ENCODE measurements at regions not wholly inside any gene's neighbourhood (a gene's known extent, or its start where the extent isn't known, plus 50 kb on each side); places are given as distances from the start of the nearest gene placed in this dataset.

GRCh38 chr13:82749551-82749950, 1132.7 kb downstream of the SLITRK1 start:
- no peaks in the 10 kb centered on the region for H3K79me2 ChIP-seq (ENCODE audit: insufficient read depth, low read depth, low read length)
- H3K9me2 ChIP-seq (ENCODE audit: insufficient read depth, low read length): no peaks in the 10 kb centered on the region
- no peaks in the 10 kb centered on the region for H3K4me1 ChIP-seq (ENCODE audit: insufficient read depth, low read length, poor library complexity, severe bottlenecking)
- no peaks in the 10 kb centered on the region for H3K9me3 ChIP-seq (ENCODE audit: low read length)
- intact Hi-C loops (cut with micrococcal nuclease; ENCODE audit: unreplicated experiment): no loop called here
- H3K36me3 ChIP-seq (ENCODE audit: insufficient read depth, low read length): no peaks in the 10 kb centered on the region
- no peak for DNase-seq (ENCODE audit: low spot score)
- H4K20me1 ChIP-seq (ENCODE audit: insufficient read depth, low read length): no peaks in the 10 kb centered on the region
- ChIA-PET POLR2A (interaction anchor here (0.7 kb wide), 1 partner anchor 1372 kb away, joined by 3 read pairs; no protein-coding TSS in a partner anchor), CTCF (ENCODE audit: unreplicated experiment) (no interaction called here)
- no peak for TF ChIP-seq EZH2phosphoT487 (IDR thresholded peaks at IDR 0.05; ENCODE audit: borderline replicate concordance, low read depth, low read length)
- TF ChIP-seq CTCF (conservative IDR thresholded peaks at IDR 0.05; ENCODE audit: low read length): no peak
- no peak overlapping the region for H3K4me3 ChIP-seq (ENCODE audit: low read depth, low read length, poor library complexity, severe bottlenecking)
- no peak overlapping the region for H3K4me2 ChIP-seq (ENCODE audit: low read length)
- no TSS peak for BruUV-seq (replicated peaks)
- H2AFZ ChIP-seq (ENCODE audit: low read length): no peak overlapping the region
- no peak overlapping the region for H3K27ac ChIP-seq (ENCODE audit: low read depth, low read length, poor library complexity, severe bottlenecking)

GRCh38 chr13:82747958-82748357, 1134.3 kb downstream of the SLITRK1 start:
- no peak for TF ChIP-seq CTCF (conservative IDR thresholded peaks at IDR 0.05; ENCODE audit: low read length)
- no peak for TF ChIP-seq EZH2phosphoT487 (IDR thresholded peaks at IDR 0.05; ENCODE audit: borderline replicate concordance, low read depth, low read length)
- no peak for DNase-seq (ENCODE audit: low spot score)
- H3K9me2 ChIP-seq (ENCODE audit: insufficient read depth, low read length): no peaks in the 10 kb centered on the region
- intact Hi-C loops (cut with micrococcal nuclease; ENCODE audit: unreplicated experiment): no loop called here
- H3K9me3 ChIP-seq (ENCODE audit: low read length): no peaks in the 10 kb centered on the region
- no peaks in the 10 kb centered on the region for H3K4me1 ChIP-seq (ENCODE audit: insufficient read depth, low read length, poor library complexity, severe bottlenecking)
- no peaks in the 10 kb centered on the region for H3K79me2 ChIP-seq (ENCODE audit: insufficient read depth, low read depth, low read length)
- no peaks in the 10 kb centered on the region for H3K36me3 ChIP-seq (ENCODE audit: insufficient read depth, low read length)
- BruUV-seq (replicated peaks): no TSS peak
- CTCF ChIA-PET (ENCODE audit: unreplicated experiment): no interaction called here
- POLR2A ChIA-PET: no interaction called here
- H3K27ac ChIP-seq (ENCODE audit: low read depth, low read length, poor library complexity, severe bottlenecking): no peak overlapping the region
- H3K4me2 ChIP-seq (ENCODE audit: low read length): no peak overlapping the region
- no peak overlapping the region for H2AFZ ChIP-seq (ENCODE audit: low read length)
- no peaks in the 10 kb centered on the region for H4K20me1 ChIP-seq (ENCODE audit: insufficient read depth, low read length)
- no peak overlapping the region for H3K4me3 ChIP-seq (ENCODE audit: low read depth, low read length, poor library complexity, severe bottlenecking)

- Histone ChIP-seq H3K9me2 (ENCODE audit: insufficient read depth, low read length) (no peaks in the 10 kb centered on the region), H3K27ac (ENCODE audit: low read depth, low read length, poor library complexity, severe bottlenecking) (no peak overlapping the region), H2AFZ (ENCODE audit: low read length) (no peak overlapping the region), H3K79me2 (ENCODE audit: insufficient read depth, low read depth, low read length) (no peaks in the 10 kb centered on the region), H3K4me3 (ENCODE audit: low read depth, low read length, poor library complexity, severe bottlenecking) (no peak overlapping the region), H4K20me1 (ENCODE audit: insufficient read depth, low read length) (no peaks in the 10 kb centered on the region), H3K4me1 (ENCODE audit: insufficient read depth, low read length, poor library complexity, severe bottlenecking) (no peaks in the 10 kb centered on the region), H3K4me2 (ENCODE audit: low read length) (no peak overlapping the region), H3K9me3 (ENCODE audit: low read length) (no peaks in the 10 kb centered on the region), H3K36me3 (ENCODE audit: insufficient read depth, low read length) (no peaks in the 10 kb centered on the region)
- no TSS peak for BruUV-seq (replicated peaks)
- intact Hi-C loops (cut with micrococcal nuclease; ENCODE audit: unreplicated experiment): no loop called here
- CTCF ChIA-PET (ENCODE audit: unreplicated experiment): no interaction called here
- no peak for DNase-seq (ENCODE audit: low spot score)
- TF ChIP-seq EZH2phosphoT487 (IDR thresholded peaks at IDR 0.05; ENCODE audit: borderline replicate concordance, low read depth, low read length) (no peak), CTCF (conservative IDR thresholded peaks at IDR 0.05; ENCODE audit: low read length) (no peak)
- POLR2A ChIA-PET: no interaction called here
Observed at GRCh38 chr13:82747291-82747690, 1135.0 kb downstream of the SLITRK1 start.
